ENCODE measurements at regions not wholly inside any gene's neighbourhood (a gene's known extent, or its start where the extent isn't known, plus 50 kb on each side); places are given as distances from the start of the nearest gene placed in this dataset.

- no peaks in the 10 kb centered on the region for H4K20me1 ChIP-seq (ENCODE audit: insufficient read depth, low read length)
- H3K4me1 ChIP-seq (ENCODE audit: insufficient read depth, low read length), result no peaks in the 10 kb centered on the region
- H3K4me3 ChIP-seq (ENCODE audit: low read depth in 1 of 2, low read length in 2 of 2), result no peak overlapping the region
- H2AFZ ChIP-seq (ENCODE audit: low read depth, low read length), result no peak overlapping the region
- H3K9ac ChIP-seq (ENCODE audit: low read depth, low read length), result no peak overlapping the region
- DNase-seq, result no peak
- TF ChIP-seq EZH2 (IDR thresholded peaks at IDR 0.05; ENCODE audit: borderline replicate concordance, low read depth, low read length, severe bottlenecking) (no peak), CTCF (IDR thresholded peaks at IDR 0.05; ENCODE audit: borderline replicate concordance, extremely low read depth, low read length, poor library complexity, severe bottlenecking) (no peak)
- no peaks in the 10 kb centered on the region for H3K36me3 ChIP-seq (ENCODE audit: insufficient read depth, low read length)
- no peaks in the 10 kb centered on the region for H3K27me3 ChIP-seq (ENCODE audit: insufficient read depth, low read length, poor library complexity)
- H3K4me2 ChIP-seq (ENCODE audit: insufficient read depth, low read length), result no peak overlapping the region
- no peaks in the 10 kb centered on the region for H3K79me2 ChIP-seq (ENCODE audit: insufficient read depth, low read length)
- no peaks in the 10 kb centered on the region for H3K9me3 ChIP-seq (ENCODE audit: insufficient read depth, low read length, severe bottlenecking)
- ATAC-seq (ENCODE audit: insufficient read depth, low read depth), result no peak
- no peak overlapping the region for H3K27ac ChIP-seq (ENCODE audit: low read length)
Measured at GRCh38 chr2:12612168-12612567, 104.6 kb upstream of the TRIB2 start.

- Histone ChIP-seq H3K79me2 (ENCODE audit: insufficient read depth, low read length) (no peaks in the 10 kb centered on the region), H4K20me1 (ENCODE audit: insufficient read depth, low read length) (no peaks in the 10 kb centered on the region), H3K27ac (ENCODE audit: low read length) (no peak overlapping the region), H3K4me1 (ENCODE audit: insufficient read depth, low read length) (no peaks in the 10 kb centered on the region), H3K9me3 (ENCODE audit: insufficient read depth, low read length, severe bottlenecking) (no peaks in the 10 kb centered on the region), H3K4me3 (ENCODE audit: low read depth in 1 of 2, low read length in 2 of 2) (no peak overlapping the region), H2AFZ (ENCODE audit: low read depth, low read length) (no peak overlapping the region), H3K4me2 (ENCODE audit: insufficient read depth, low read length) (no peak overlapping the region), H3K36me3 (ENCODE audit: insufficient read depth, low read length) (no peaks in the 10 kb centered on the region), H3K9ac (ENCODE audit: low read depth, low read length) (no peak overlapping the region), H3K27me3 (ENCODE audit: insufficient read depth, low read length, poor library complexity) (no peaks in the 10 kb centered on the region)
- no peak for DNase-seq
- no peak for ATAC-seq (ENCODE audit: insufficient read depth, low read depth)
- TF ChIP-seq CTCF (IDR thresholded peaks at IDR 0.05; ENCODE audit: borderline replicate concordance, extremely low read depth, low read length, poor library complexity, severe bottlenecking) (no peak), EZH2 (IDR thresholded peaks at IDR 0.05; ENCODE audit: borderline replicate concordance, low read depth, low read length, severe bottlenecking) (no peak)
Measured at GRCh38 chr2:12612671-12613070, 104.1 kb upstream of the TRIB2 start.

- no peak overlapping the region for H2AFZ ChIP-seq (ENCODE audit: low read depth, low read length)
- no peak overlapping the region for H3K4me3 ChIP-seq (ENCODE audit: low read depth in 1 of 2, low read length in 2 of 2)
- no peaks in the 10 kb centered on the region for H3K4me1 ChIP-seq (ENCODE audit: insufficient read depth, low read length)
- no peak for ATAC-seq (ENCODE audit: insufficient read depth, low read depth)
- no peaks in the 10 kb centered on the region for H3K27me3 ChIP-seq (ENCODE audit: insufficient read depth, low read length, poor library complexity)
- no peak for TF ChIP-seq EZH2 (IDR thresholded peaks at IDR 0.05; ENCODE audit: borderline replicate concordance, low read depth, low read length, severe bottlenecking)
- TF ChIP-seq CTCF (IDR thresholded peaks at IDR 0.05; ENCODE audit: borderline replicate concordance, extremely low read depth, low read length, poor library complexity, severe bottlenecking), result no peak
- no peak overlapping the region for H3K27ac ChIP-seq (ENCODE audit: low read length)
- H3K36me3 ChIP-seq (ENCODE audit: insufficient read depth, low read length), result no peaks in the 10 kb centered on the region
- H3K4me2 ChIP-seq (ENCODE audit: insufficient read depth, low read length), result no peak overlapping the region
- no peaks in the 10 kb centered on the region for H3K9me3 ChIP-seq (ENCODE audit: insufficient read depth, low read length, severe bottlenecking)
- H3K79me2 ChIP-seq (ENCODE audit: insufficient read depth, low read length), result no peaks in the 10 kb centered on the region
- no peak for DNase-seq
- H3K9ac ChIP-seq (ENCODE audit: low read depth, low read length), result no peak overlapping the region
- H4K20me1 ChIP-seq (ENCODE audit: insufficient read depth, low read length), result no peaks in the 10 kb centered on the region
Measured at GRCh38 chr2:12613137-12613835, 103.5 kb upstream of the TRIB2 start.
